HepG2 (cell line): ENCODE measurements at regions not wholly inside any gene's neighbourhood (a gene's known extent, or its start where the extent isn't known, plus 50 kb on each side); places are given as distances from the start of the nearest gene placed in this dataset.

Experiments used
- ATAC-seq: fragments of 200-7000 bp; cut with Tn5 transposase; 3 replicates; pipeline ENCODE4 v1.9.1; 2020; ENCODE audit warnings: mild to moderate bottlenecking, moderate library complexity
- BruUV-seq: library from RNA; stranded (reverse); fragments of 400-500 nt; replicated peaks from 2 replicates; lab custom pipeline; 2021; lab: Mats Ljungman, UMichigan
- CTCF ChIA-PET: fragments of 300-600 bp; formaldehyde crosslinking; extraction: SDS; loops from one replicate; lab custom pipeline; 2021; ENCODE audit warnings: low total read pairs, inconsistent platforms, low intra/inter-chr PET ratio; lab: Yijun Ruan, JAX
- POLR2A ChIA-PET: fragments of 350-600 bp; sonication (Branson Sonifier 250); formaldehyde crosslinking; loops from one replicate; lab custom pipeline; 2020; ENCODE audit warnings: antibody characterized with exemption, inconsistent platforms; lab: Yijun Ruan, JAX
- DNase-seq: peaks from one replicate; pipeline ENCODE4 v3.0.0-alpha.2; 2015; ENCODE audit warnings: low spot score
- FAIRE-seq: peaks from 3 replicates; lab custom pipeline; 2011; peaks lifted over from hg19 to GRCh38; lab: Jason Lieb, UNC
- H2AFZ ChIP-seq: one replicate; pipeline ENCODE4 v1.6.1; 2011; ENCODE audit warnings: low read length, inconsistent platforms
- H3K27ac ChIP-seq: fragments of 300-600 bp; 3 replicates; pipeline ENCODE4 v1.8.0; 2011; ENCODE audit warnings: mixed run types, mild to moderate bottlenecking, mixed read lengths, low read length, inconsistent platforms; ENCODE audit not compliant: insufficient read depth; ENCODE audit errors: extremely low read length
- H3K27me3 ChIP-seq, 2 experiments: fragments of 200-600 bp in 1 of 2; 2 replicates in 1 of 2; 3 replicates in 1 of 2; pipeline versions ENCODE4 v1.6.0 to v1.8.0; 2011; ENCODE audit warnings: low read length in 2 of 2, mild to moderate bottlenecking in 2 of 2, moderate library complexity in 2 of 2, inconsistent platforms in 1 of 2; ENCODE audit not compliant: insufficient read depth in 2 of 2, control insufficient read depth in 1 of 2
- H3K36me3 ChIP-seq, 2 experiments: fragments of 200-600 bp in 1 of 2; replicated peaks in 1 of 2; 2 replicates in 1 of 2; 3 replicates in 1 of 2; pipeline versions ENCODE4 v1.5.1 to v1.8.0; 2011; ENCODE audit warnings: low read length in 2 of 2, inconsistent platforms in 1 of 2; ENCODE audit not compliant: insufficient read depth in 2 of 2, control insufficient read depth in 1 of 2
- H3K4me1 ChIP-seq: 2 replicates; pipeline ENCODE4 v1.5.1; 2012; ENCODE audit warnings: low read length, inconsistent platforms; ENCODE audit not compliant: insufficient read depth
- H3K4me2 ChIP-seq: 2 replicates; pipeline ENCODE4 v1.6.0; 2011; ENCODE audit warnings: low read depth, low read length, inconsistent platforms
- H3K4me3 ChIP-seq, 3 experiments: fragments of 200-600 bp in 1 of 3; sonication (generic), shearing (Covaris generic) in 1 of 3; replicated peaks in 1 of 3; 2 replicates each; pipeline ENCODE4 v1.5.1; 2011 to 2016; ENCODE audit warnings: low read length in 3 of 3, inconsistent platforms in 2 of 3, low read depth in 2 of 3, mild to moderate bottlenecking in 2 of 3, control low read depth in 1 of 3, mixed read lengths in 1 of 3; ENCODE audit not compliant: insufficient read depth in 1 of 3
- H3K79me2 ChIP-seq: one replicate; pipeline ENCODE4 v1.6.1; 2011; ENCODE audit warnings: low read length, inconsistent platforms; ENCODE audit not compliant: insufficient read depth
- H3K9ac ChIP-seq: 2 replicates; pipeline ENCODE4 v1.6.0; 2011; ENCODE audit warnings: mild to moderate bottlenecking, low read depth, low read length, inconsistent platforms; ENCODE audit not compliant: insufficient read depth
- H3K9me3 ChIP-seq: 2 replicates; pipeline ENCODE4 v1.5.1; 2012; ENCODE audit warnings: mild to moderate bottlenecking, low read length
- H4K20me1 ChIP-seq: 2 replicates; pipeline ENCODE4 v1.6.0; 2011; ENCODE audit warnings: inconsistent platforms, mild to moderate bottlenecking, low read length, moderate library complexity; ENCODE audit not compliant: insufficient read depth
- CBX5 ChIP-seq: sonication (generic); formaldehyde crosslinking; IDR thresholded peaks from 2 replicates; pipeline ENCODE4 v1.4.0; 2020; ENCODE audit warnings: missing genetic modification reagents, borderline replicate concordance
- CCAR2 ChIP-seq: fragments of 200-400 bp; formaldehyde crosslinking; optimal IDR thresholded peaks from 2 replicates; pipeline ENCODE3; 2018; ENCODE audit warnings: low read depth, mild to moderate bottlenecking, low read length, moderate library complexity
- DMAP1 ChIP-seq: IDR thresholded peaks from 2 replicates; pipeline ENCODE4 v1.6.1; 2016
- ELF1 ChIP-seq: sonication (generic); formaldehyde crosslinking; IDR thresholded peaks from 2 replicates; pipeline ENCODE4 v1.4.0; 2020; ENCODE audit warnings: missing genetic modification reagents
- FOXC1 ChIP-seq: sonication (generic); formaldehyde crosslinking; IDR thresholded peaks from 2 replicates; pipeline ENCODE4 v1.8.0; 2022; ENCODE audit warnings: mild to moderate bottlenecking, missing genetic modification reagents, borderline replicate concordance
- GATA4 ChIP-seq: sonication (generic); IDR thresholded peaks from 2 replicates; pipeline ENCODE4 v1.6.1; 2016; ENCODE audit warnings: antibody characterized with exemption, low read depth, borderline replicate concordance
- HNRNPH1 ChIP-seq: fragments of 200-400 bp; formaldehyde crosslinking; optimal IDR thresholded peaks from 2 replicates; pipeline ENCODE3; 2017; ENCODE audit warnings: mild to moderate bottlenecking, low read depth, low read length
- JUNB ChIP-seq: sonication (generic); formaldehyde crosslinking; IDR thresholded peaks from 2 replicates; pipeline ENCODE4 v1.8.0; 2022; ENCODE audit warnings: missing genetic modification reagents, mild to moderate bottlenecking, borderline replicate concordance
- MXD1 ChIP-seq: sonication (generic); formaldehyde crosslinking; IDR thresholded peaks from 2 replicates; pipeline ENCODE4 v1.4.0; 2020; ENCODE audit warnings: mild to moderate bottlenecking, missing genetic modification reagents
- ZNF205 ChIP-seq: IDR thresholded peaks from 2 replicates; pipeline ENCODE4 v1.6.1; 2018; ENCODE audit warnings: missing biosample characterization, missing genetic modification reagents
- ZNF460 ChIP-seq: sonication (generic); formaldehyde crosslinking; IDR thresholded peaks from 2 replicates; pipeline ENCODE4 v1.5.1; 2020; ENCODE audit warnings: missing genetic modification reagents, mild to moderate bottlenecking, borderline replicate concordance
- ZNF484 ChIP-seq: sonication (generic); formaldehyde crosslinking; IDR thresholded peaks from 2 replicates; pipeline ENCODE4 v1.5.1; 2020; ENCODE audit warnings: mild to moderate bottlenecking, low read depth, missing genetic modification reagents, borderline replicate concordance
- WGBS: methylation state at CpG from one replicate; pipeline ENCODE4 v1.1.6; 2017; ENCODE audit warnings: low lambda C conversion rate; 5-methylcytosine and 5-hydroxymethylcytosine counted together
- in situ Hi-C: cut with HindIII; loops from 2 replicates; pipeline ENCODE4 v1.10.0; 2017; ENCODE audit warnings: low pct_unique_long_range_greater_than_20kb; ENCODE audit not compliant: extremely low pct_ligation_motif_present
- intact Hi-C: fragments of 100-400 bp; cut with micrococcal nuclease; formaldehyde crosslinking; loops from one replicate; pipeline ENCODE4 v1.10.0; 2022; ENCODE audit not compliant: unreplicated experiment
- TF ChIP-seq, protein P1 (sequence below): sonication (generic); formaldehyde crosslinking; IDR thresholded peaks from 2 replicates; pipeline ENCODE4 v1.4.0; 2020; ENCODE audit warnings: mild to moderate bottlenecking, missing genetic modification reagents
- TF ChIP-seq, protein P2 (sequence below): sonication (generic); formaldehyde crosslinking; IDR thresholded peaks from 2 replicates; pipeline ENCODE4 v1.4.0; 2020; ENCODE audit warnings: missing genetic modification reagents

DNA sequence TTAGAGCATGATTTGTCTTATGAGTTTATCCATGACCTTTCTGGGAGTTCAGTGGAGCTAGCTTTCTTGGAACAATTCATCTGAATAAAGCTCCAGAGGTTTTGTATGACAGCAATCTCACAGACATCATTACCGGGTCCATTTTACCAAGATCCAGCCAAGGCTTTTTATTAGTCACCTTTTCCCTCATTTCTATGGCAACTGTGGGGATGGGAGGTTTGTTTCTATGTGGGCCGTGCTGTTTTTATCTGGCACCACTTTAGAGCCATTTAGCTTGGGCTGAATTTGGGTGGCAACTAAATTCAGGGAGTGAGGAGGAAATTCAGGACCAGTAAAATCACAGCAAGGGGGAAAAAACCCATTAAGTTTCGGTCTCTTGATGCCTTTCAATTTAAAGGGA lies 245.7 kb downstream of the NSG2 start:
- no peak for FAIRE-seq
- POLR2A ChIA-PET = no interaction called here
- H3K4me1 ChIP-seq = no peaks in the 10 kb centered on the region
- CTCF ChIA-PET = no interaction called here
- no peaks in the 10 kb centered on the region for H3K79me2 ChIP-seq
- H3K36me3 ChIP-seq = no peaks in the 10 kb centered on the region
- in situ Hi-C loops (no loop called here), intact Hi-C loops (no loop called here)
- no peaks in the 10 kb centered on the region for H4K20me1 ChIP-seq
- no peaks in the 10 kb centered on the region for H3K27me3 ChIP-seq
- H3K9me3 ChIP-seq = no peaks in the 10 kb centered on the region
- TF ChIP-seq JUNB (CRISPR knock-in tag) (no peak), HNRNPH1 (no peak)
- no peak overlapping the region for H3K9ac ChIP-seq
- no peak overlapping the region for H3K4me2 ChIP-seq
- WGBS = 0% methylated on average over 3 of the region's 3 CpGs
- no peak overlapping the region for H3K4me3 ChIP-seq
- no peak overlapping the region for H3K27ac ChIP-seq
- no peak overlapping the region for H2AFZ ChIP-seq
- no peak for ATAC-seq
- DNase-seq = no peak
- no TSS peak for BruUV-seq

DNA sequence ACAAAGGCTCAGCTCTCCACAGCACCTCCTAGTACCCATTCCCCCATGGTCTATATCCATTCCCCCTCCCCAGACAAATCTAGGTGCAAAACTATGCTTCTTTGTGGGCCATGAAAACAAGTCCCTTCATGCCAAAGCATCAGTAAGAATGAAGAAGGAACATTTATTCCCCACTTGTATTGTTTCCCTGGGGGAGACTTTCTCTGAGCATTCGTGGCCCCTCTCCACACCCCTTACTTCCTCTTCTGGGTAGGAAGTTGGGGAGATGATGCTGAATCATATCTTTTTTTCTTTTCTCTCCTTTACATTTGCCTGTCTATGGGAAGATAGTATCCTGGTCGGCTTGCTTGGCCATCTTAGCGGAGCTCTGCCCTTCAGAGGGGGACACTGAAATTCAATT lies 246.8 kb downstream of the NSG2 start:
- H3K79me2 ChIP-seq = no peaks in the 10 kb centered on the region
- no peaks in the 10 kb centered on the region for H3K4me1 ChIP-seq
- no peaks in the 10 kb centered on the region for H3K36me3 ChIP-seq
- no peak overlapping the region for H3K9ac ChIP-seq
- POLR2A ChIA-PET = no interaction called here
- no peaks in the 10 kb centered on the region for H4K20me1 ChIP-seq
- no peak for FAIRE-seq
- no peak overlapping the region for H3K27ac ChIP-seq
- H3K4me3 ChIP-seq = no peak overlapping the region
- CTCF ChIA-PET = no interaction called here
- intact Hi-C loops (no loop called here), in situ Hi-C loops (no loop called here)
- no TSS peak for BruUV-seq
- H3K27me3 ChIP-seq = no peaks in the 10 kb centered on the region
- H2AFZ ChIP-seq = no peak overlapping the region
- no peak overlapping the region for H3K4me2 ChIP-seq
- 2% methylated on average over 3 of the region's 3 CpGs for WGBS
- no peak for ATAC-seq
- H3K9me3 ChIP-seq = no peaks in the 10 kb centered on the region
- no peak for DNase-seq
- TF ChIP-seq CBX5 (CRISPR knock-in tag) (no peak), ELF1 (CRISPR knock-in tag) (no peak), FOXC1 (CRISPR knock-in tag) (no peak), ZNF205 (CRISPR knock-in tag) (no peak), GATA4 (no peak), DMAP1 (CRISPR knock-in tag) (no peak), ZNF484 (CRISPR knock-in tag) (no peak), MXD1 (CRISPR knock-in tag) (no peak), CCAR2 (no peak), ZNF460 (CRISPR knock-in tag) (no peak)
- TF ChIP-seq, protein P1, sequence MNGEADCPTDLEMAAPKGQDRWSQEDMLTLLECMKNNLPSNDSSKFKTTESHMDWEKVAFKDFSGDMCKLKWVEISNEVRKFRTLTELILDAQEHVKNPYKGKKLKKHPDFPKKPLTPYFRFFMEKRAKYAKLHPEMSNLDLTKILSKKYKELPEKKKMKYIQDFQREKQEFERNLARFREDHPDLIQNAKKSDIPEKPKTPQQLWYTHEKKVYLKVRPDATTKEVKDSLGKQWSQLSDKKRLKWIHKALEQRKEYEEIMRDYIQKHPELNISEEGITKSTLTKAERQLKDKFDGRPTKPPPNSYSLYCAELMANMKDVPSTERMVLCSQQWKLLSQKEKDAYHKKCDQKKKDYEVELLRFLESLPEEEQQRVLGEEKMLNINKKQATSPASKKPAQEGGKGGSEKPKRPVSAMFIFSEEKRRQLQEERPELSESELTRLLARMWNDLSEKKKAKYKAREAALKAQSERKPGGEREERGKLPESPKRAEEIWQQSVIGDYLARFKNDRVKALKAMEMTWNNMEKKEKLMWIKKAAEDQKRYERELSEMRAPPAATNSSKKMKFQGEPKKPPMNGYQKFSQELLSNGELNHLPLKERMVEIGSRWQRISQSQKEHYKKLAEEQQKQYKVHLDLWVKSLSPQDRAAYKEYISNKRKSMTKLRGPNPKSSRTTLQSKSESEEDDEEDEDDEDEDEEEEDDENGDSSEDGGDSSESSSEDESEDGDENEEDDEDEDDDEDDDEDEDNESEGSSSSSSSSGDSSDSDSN (CRISPR knock-in tag) = no peak
- TF ChIP-seq, protein P2, sequence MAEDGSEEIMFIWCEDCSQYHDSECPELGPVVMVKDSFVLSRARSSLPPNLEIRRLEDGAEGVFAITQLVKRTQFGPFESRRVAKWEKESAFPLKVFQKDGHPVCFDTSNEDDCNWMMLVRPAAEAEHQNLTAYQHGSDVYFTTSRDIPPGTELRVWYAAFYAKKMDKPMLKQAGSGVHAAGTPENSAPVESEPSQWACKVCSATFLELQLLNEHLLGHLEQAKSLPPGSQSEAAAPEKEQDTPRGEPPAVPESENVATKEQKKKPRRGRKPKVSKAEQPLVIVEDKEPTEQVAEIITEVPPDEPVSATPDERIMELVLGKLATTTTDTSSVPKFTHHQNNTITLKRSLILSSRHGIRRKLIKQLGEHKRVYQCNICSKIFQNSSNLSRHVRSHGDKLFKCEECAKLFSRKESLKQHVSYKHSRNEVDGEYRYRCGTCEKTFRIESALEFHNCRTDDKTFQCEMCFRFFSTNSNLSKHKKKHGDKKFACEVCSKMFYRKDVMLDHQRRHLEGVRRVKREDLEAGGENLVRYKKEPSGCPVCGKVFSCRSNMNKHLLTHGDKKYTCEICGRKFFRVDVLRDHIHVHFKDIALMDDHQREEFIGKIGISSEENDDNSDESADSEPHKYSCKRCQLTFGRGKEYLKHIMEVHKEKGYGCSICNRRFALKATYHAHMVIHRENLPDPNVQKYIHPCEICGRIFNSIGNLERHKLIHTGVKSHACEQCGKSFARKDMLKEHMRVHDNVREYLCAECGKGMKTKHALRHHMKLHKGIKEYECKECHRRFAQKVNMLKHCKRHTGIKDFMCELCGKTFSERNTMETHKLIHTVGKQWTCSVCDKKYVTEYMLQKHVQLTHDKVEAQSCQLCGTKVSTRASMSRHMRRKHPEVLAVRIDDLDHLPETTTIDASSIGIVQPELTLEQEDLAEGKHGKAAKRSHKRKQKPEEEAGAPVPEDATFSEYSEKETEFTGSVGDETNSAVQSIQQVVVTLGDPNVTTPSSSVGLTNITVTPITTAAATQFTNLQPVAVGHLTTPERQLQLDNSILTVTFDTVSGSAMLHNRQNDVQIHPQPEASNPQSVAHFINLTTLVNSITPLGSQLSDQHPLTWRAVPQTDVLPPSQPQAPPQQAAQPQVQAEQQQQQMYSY = no peak
